ENCODE measurements at regions not wholly inside any gene's neighbourhood (a gene's known extent, or its start where the extent isn't known, plus 50 kb on each side); places are given as distances from the start of the nearest gene placed in this dataset.
"Not testable (repeated sequence)": the region's sequence is repeated elsewhere in the genome, so short reads cannot be mapped to it uniquely, and the experiment has no call there.

GRCh38 chr2:220764171-220764570, 807.9 kb downstream of the EPHA4 start:
- no peak for DNase-seq (ENCODE audit: low spot score in 2 of 2)
- Histone ChIP-seq H3K27ac (no peak overlapping the region), H3K36me3 (no peaks in the 10 kb centered on the region), H3K9me3 (no peaks in the 10 kb centered on the region), H3K4me3 (no peak overlapping the region), H3K27me3 (no peaks in the 10 kb centered on the region), H3K4me1 (no peaks in the 10 kb centered on the region)
- WGBS, 2 donors, result 61 to 70% methylated on average over 5 of the region's 5 CpGs
- TF ChIP-seq EP300 (IDR thresholded peaks at IDR 0.05) (no peak), POLR2A (IDR thresholded peaks at IDR 0.05) (no peak)
- TF ChIP-seq, protein P1, sequence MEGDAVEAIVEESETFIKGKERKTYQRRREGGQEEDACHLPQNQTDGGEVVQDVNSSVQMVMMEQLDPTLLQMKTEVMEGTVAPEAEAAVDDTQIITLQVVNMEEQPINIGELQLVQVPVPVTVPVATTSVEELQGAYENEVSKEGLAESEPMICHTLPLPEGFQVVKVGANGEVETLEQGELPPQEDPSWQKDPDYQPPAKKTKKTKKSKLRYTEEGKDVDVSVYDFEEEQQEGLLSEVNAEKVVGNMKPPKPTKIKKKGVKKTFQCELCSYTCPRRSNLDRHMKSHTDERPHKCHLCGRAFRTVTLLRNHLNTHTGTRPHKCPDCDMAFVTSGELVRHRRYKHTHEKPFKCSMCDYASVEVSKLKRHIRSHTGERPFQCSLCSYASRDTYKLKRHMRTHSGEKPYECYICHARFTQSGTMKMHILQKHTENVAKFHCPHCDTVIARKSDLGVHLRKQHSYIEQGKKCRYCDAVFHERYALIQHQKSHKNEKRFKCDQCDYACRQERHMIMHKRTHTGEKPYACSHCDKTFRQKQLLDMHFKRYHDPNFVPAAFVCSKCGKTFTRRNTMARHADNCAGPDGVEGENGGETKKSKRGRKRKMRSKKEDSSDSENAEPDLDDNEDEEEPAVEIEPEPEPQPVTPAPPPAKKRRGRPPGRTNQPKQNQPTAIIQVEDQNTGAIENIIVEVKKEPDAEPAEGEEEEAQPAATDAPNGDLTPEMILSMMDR (IDR thresholded peaks at IDR 0.05), result no peak

DNA sequence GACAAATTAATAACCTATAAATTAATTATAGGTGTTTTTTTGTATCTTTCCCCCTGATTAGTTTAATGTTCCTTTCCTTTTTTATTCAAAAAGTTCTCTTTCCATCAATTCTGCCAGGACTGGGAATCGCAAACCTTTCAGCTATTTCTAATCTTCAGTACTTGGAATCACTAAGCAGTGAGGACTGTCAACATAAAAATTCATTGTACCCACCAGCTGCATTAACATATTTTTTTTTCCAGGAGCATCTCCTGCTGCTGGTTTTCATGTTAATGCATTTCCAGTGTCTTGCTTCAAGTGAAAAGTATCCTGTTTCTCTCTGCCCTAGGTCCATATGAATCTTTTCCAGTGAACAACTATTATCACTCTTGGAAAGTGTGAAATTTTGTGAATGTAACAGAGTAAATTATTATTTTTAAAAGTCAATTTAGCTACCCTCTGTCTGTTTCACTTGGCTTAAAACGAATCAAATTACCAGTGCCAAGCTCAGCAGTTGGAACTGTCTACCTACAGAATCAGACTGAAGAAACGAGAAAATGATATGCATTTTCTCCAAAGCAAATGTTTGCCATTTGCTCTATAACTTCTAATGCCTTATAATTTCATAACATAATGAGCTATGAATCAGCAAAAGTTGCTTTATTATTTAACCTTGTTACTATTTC, 804.4 kb downstream of the EPHA4 start:
- 69 to 76% methylated on average over 3 of the region's 3 CpGs for WGBS, 2 donors
- TF ChIP-seq, protein P1 (IDR thresholded peaks at IDR 0.05), result no peak
- no peak for TF ChIP-seq EP300 (IDR thresholded peaks at IDR 0.05)
- TF ChIP-seq POLR2A (IDR thresholded peaks at IDR 0.05), result no peak
- H3K4me3 ChIP-seq, result no peak overlapping the region
- no peak overlapping the region for H3K27ac ChIP-seq
- H3K27me3 ChIP-seq, result no peaks in the 10 kb centered on the region
- H3K9me3 ChIP-seq, result no peaks in the 10 kb centered on the region
- H3K36me3 ChIP-seq, result no peaks in the 10 kb centered on the region
- no peaks in the 10 kb centered on the region for H3K4me1 ChIP-seq
- no peak for DNase-seq (ENCODE audit: low spot score in 2 of 2)

DNA sequence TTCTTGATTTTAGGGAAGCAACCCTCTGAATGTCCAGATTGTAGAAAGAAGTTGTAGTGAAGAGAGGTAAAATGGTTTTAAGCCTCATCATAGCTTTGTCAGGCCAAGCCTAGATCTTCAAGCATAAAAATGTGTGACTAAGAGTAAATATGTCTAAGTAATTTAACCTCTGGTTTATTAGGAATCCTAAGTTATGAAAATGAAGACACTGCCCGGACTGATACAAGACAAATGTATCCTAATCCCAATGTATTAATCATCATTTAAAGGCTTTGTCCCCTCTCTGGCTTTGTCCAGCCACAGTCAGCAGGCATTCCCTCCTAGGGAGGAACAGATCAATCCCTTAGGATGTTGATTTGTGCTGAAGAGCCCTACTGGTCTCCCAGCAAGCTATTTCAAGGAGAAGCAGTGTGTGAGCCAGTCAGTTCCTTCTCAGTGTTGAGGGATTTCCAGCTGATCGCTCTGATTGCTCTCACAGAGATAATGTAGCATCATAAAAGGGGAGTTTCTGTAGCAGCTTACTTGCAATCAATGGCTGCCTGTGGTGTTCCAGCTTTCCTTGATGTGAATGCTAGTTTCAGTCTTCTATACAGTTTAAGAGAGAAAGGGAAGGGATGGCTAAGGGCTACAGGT, 796.1 kb downstream of the EPHA4 start:
- Histone ChIP-seq H3K36me3 (no peaks in the 10 kb centered on the region), H3K27ac (no peak overlapping the region), H3K27me3 (no peaks in the 10 kb centered on the region), H3K9me3 (peaks cover 0 to 9% (median 0%) of the 10 kb centered on the region in 4 donors), H3K4me3 (no peak overlapping the region), H3K4me1 (peaks cover 0 to 12% (median 0%) of the 10 kb centered on the region in 4 donors)
- no peak for TF ChIP-seq POLR2A (IDR thresholded peaks at IDR 0.05)
- TF ChIP-seq, protein P1 (IDR thresholded peaks at IDR 0.05), result no peak
- TF ChIP-seq EP300 (IDR thresholded peaks at IDR 0.05), result no peak
- DNase-seq (ENCODE audit: low spot score in 2 of 2), result no peak
- 81 to 86% methylated on average over 2 of the region's 2 CpGs for WGBS, 2 donors

GRCh38 chr2:220779076-220779475, 793.0 kb downstream of the EPHA4 start:
- H3K36me3 ChIP-seq; DNase-seq (ENCODE audit: low spot score in 2 of 2); H3K27me3 ChIP-seq; H3K9me3 ChIP-seq; H3K4me3 ChIP-seq; H3K27ac ChIP-seq: not testable (repeated sequence)
- peaks cover 0 to 12% (median 0%) of the 10 kb centered on the region in 4 donors for H3K4me1 ChIP-seq

- no peaks in the 10 kb centered on the region for H3K36me3 ChIP-seq
- no peak overlapping the region for H3K27ac ChIP-seq
- H3K9me3 ChIP-seq, result peaks cover 0 to 9% (median 0%) of the 10 kb centered on the region in 4 donors
- 50 to 72% methylated on average over 1 of the region's 1 CpG for WGBS, 2 donors
- peaks cover 0 to 16% (median 0%) of the 10 kb centered on the region in 4 donors for H3K4me1 ChIP-seq
- no peaks in the 10 kb centered on the region for H3K27me3 ChIP-seq
- DNase-seq (ENCODE audit: low spot score in 2 of 2), result no peak
- H3K4me3 ChIP-seq, result no peak overlapping the region
- TF ChIP-seq EP300 (IDR thresholded peaks at IDR 0.05) (no peak), POLR2A (IDR thresholded peaks at IDR 0.05) (no peak)
- TF ChIP-seq, protein P1 (IDR thresholded peaks at IDR 0.05), result no peak
Measured at GRCh38 chr2:220779511-220779910, 792.6 kb downstream of the EPHA4 start.
